Panc1 (cell line): ENCODE measurements at regions not wholly inside any gene's neighbourhood (a gene's known extent, or its start where the extent isn't known, plus 50 kb on each side); places are given as distances from the start of the nearest gene placed in this dataset.

Experiments
- ATAC-seq: fragments of 200-7000 bp; cut with Tn5 transposase; 2 replicates; pipeline ENCODE4 v1.9.1; 2020; ENCODE audit warnings: mild to moderate bottlenecking, moderate library complexity
- BruUV-seq: library from RNA; stranded (reverse); fragments of 400-500 nt; replicated peaks from 2 replicates; lab custom pipeline; 2021; lab: Mats Ljungman, UMichigan
- CTCF ChIA-PET: fragments of 300-600 bp; sonication (Branson Sonifier 250); formaldehyde crosslinking; loops from one replicate; lab custom pipeline; 2022; ENCODE audit warnings: antibody characterized with exemption; lab: Charles Lee
- POLR2A ChIA-PET: fragments of 300-600 bp; sonication (Branson Sonifier 250); formaldehyde crosslinking; loops from one replicate; lab custom pipeline; 2022; ENCODE audit warnings: antibody characterized with exemption; lab: Charles Lee
- DNase-seq: peaks from one replicate; pipeline ENCODE4 v3.0.0-alpha.2; 2010; ENCODE audit warnings: low read depth, low spot score
- H3K27ac ChIP-seq: 2 replicates; pipeline ENCODE4 v1.5.1; 2011; ENCODE audit warnings: mild to moderate bottlenecking, low read length, inconsistent platforms
- H3K27me3 ChIP-seq: fragments of 200-500 bp; sonication (Bioruptor generic); 2 replicates; pipeline ENCODE4 v1.6.0; 2014; ENCODE audit warnings: low read length, inconsistent platforms; ENCODE audit not compliant: control insufficient read depth, insufficient read depth
- H3K36me3 ChIP-seq: fragments of 200-500 bp; sonication (Bioruptor generic); 2 replicates; pipeline ENCODE4 v1.5.1; 2014; ENCODE audit warnings: inconsistent platforms, mild to moderate bottlenecking, low read length, moderate library complexity; ENCODE audit not compliant: control insufficient read depth, insufficient read depth
- H3K4me1 ChIP-seq: 2 replicates; pipeline ENCODE4 v1.5.1; 2011; ENCODE audit warnings: inconsistent platforms, mild to moderate bottlenecking, low read length, moderate library complexity; ENCODE audit not compliant: control insufficient read depth, insufficient read depth
- H3K4me3 ChIP-seq, 2 experiments: 2 replicates each; pipeline ENCODE4 v1.5.1; 2011 to 2012; ENCODE audit warnings: low read depth in 2 of 2, low read length in 2 of 2, mild to moderate bottlenecking in 2 of 2, inconsistent platforms in 1 of 2, moderate library complexity in 1 of 2
- H3K9me3 ChIP-seq: fragments of 200-500 bp; sonication (Bioruptor generic); 2 replicates; pipeline ENCODE4 v1.5.1; 2014; ENCODE audit warnings: low read depth, mild to moderate bottlenecking, inconsistent platforms, low read length, moderate library complexity; ENCODE audit not compliant: control insufficient read depth, insufficient read depth
- POLR2AphosphoS5 ChIP-seq: IDR thresholded peaks from 2 replicates; pipeline ENCODE4 v1.6.1; 2012; ENCODE audit warnings: mild to moderate bottlenecking, low read depth, low read length, moderate library complexity
- SIN3A ChIP-seq: IDR thresholded peaks from 2 replicates; pipeline ENCODE4 v1.6.1; 2012; ENCODE audit warnings: low read depth, mild to moderate bottlenecking, low read length, moderate library complexity, borderline replicate concordance; ENCODE audit not compliant: insufficient read depth
- TCF7L2 ChIP-seq: IDR thresholded peaks from 2 replicates; pipeline ENCODE4 v1.6.1; 2011; ENCODE audit warnings: mild to moderate bottlenecking, low read depth, low read length, inconsistent platforms
- in situ Hi-C: cut with HindIII; loops from 2 replicates; pipeline ENCODE4 v1.10.0; 2016; ENCODE audit warnings: low sequenced_read_pairs, low pct_unique_long_range_greater_than_20kb
- intact Hi-C: fragments of 100-400 bp; cut with micrococcal nuclease; formaldehyde crosslinking; loops from one replicate; pipeline ENCODE4 v1.10.0; 2022; ENCODE audit not compliant: unreplicated experiment
- TF ChIP-seq, protein P1 (sequence below), 2 experiments: IDR thresholded peaks; 2 replicates each; pipeline ENCODE4 v1.6.1; 2011 to 2012; ENCODE audit warnings: low read depth in 2 of 2, control low read depth in 1 of 2, low read length in 1 of 2, mild to moderate bottlenecking in 1 of 2, moderate library complexity in 1 of 2; ENCODE audit not compliant: insufficient read depth in 1 of 2
- TF ChIP-seq, protein P2 (sequence below): fragments of 450-650 bp; IDR thresholded peaks from 2 replicates; pipeline ENCODE4 v1.5.1; 2017; ENCODE audit warnings: mild to moderate bottlenecking

DNA sequence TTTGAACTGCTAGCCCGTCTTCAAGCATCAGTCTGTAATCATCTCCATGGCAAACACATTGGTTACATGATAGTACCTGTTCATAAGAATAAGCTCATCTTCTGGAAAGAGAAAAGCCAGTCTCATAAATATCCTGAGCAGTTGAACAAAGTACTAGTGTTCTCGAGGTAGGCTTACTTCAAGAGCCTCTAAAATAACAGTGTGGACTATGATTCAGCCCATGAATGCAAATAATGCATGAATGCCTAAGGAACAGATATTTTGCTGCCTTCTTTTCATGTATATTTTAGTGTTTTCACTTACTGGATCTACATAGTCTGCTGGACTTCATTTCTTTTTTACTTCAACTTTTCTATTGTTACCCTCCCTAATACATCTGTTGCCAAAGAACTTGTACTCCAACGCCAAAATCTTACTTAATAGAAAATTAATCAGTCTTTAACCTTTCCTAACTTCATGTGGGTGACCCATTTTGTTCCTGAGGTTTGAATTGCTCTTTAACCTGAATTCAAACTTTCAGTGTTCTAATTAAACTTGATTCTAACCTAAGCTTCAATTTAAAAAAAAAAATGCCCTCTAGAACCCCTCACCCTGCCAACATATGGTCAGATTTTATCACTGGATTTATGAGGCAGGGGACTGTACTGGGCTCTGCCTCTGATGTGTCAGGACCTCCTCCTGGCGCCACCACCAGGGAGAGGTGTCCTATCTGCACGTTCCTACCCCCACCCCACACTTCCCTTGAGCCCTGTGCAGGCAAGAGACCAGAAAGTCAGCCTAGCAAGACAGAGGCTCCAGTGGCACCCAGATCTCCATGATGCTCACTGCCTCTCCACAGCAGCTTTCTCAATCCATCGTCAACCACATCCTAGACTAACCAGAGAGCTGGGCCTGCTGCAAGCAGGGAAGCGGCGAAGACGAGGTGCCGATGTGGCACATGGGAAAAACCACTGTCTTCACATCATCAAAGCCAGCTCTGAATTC lies 264.7 kb upstream of the ID2 start:
- in situ Hi-C loops (no loop called here), intact Hi-C loops (no loop called here)
- Histone ChIP-seq H3K27ac (no peak overlapping the region), H3K9me3 (no peaks in the 10 kb centered on the region), H3K4me3 (no peak overlapping the region), H3K36me3 (no peaks in the 10 kb centered on the region), H3K4me1 (no peaks in the 10 kb centered on the region), H3K27me3 (0 out of 2 replicates have a peak, but pooled peaks cover 4% of the 10 kb centered on the region)
- ATAC-seq (no peak), DNase-seq (no peak)
- no peak for TF ChIP-seq POLR2AphosphoS5
- POLR2A ChIA-PET, result no interaction called here
- no TSS peak for BruUV-seq
- CTCF ChIA-PET, result interaction anchor here (0.5 kb wide), 1 partner anchor 18 kb away, joined by 7 read pairs; no protein-coding TSS in a partner anchor

DNA sequence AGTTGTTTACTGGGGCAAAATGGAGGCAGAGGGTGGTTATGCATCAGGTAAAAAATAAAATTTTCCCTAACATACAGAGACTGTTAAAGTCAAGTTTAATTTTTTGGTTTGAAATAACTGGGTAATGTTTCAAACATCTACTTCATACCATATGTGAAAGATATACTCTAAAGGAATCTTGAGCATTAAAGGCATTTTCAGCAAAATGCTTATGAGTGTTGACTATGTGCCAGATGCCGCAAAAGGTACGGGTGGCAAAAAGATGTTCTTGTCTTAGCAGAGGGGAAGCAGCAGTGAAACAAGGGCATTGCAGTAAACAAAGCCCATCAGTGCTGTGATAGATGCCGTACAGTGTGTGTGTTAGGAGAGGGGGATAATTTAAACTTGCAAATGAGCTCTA lies 263.1 kb upstream of the ID2 start:
- no TSS peak for BruUV-seq
- Histone ChIP-seq H3K27ac (no peak overlapping the region), H3K4me3 (no peak overlapping the region), H3K9me3 (no peaks in the 10 kb centered on the region), H3K36me3 (no peaks in the 10 kb centered on the region), H3K4me1 (no peaks in the 10 kb centered on the region), H3K27me3 (peaks cover 7% of the 10 kb centered on the region)
- no peak for ATAC-seq
- ChIA-PET POLR2A (no interaction called here), CTCF (no interaction called here)
- intact Hi-C loops (no loop called here), in situ Hi-C loops (no loop called here)
- TF ChIP-seq TCF7L2, result no peak
- TF ChIP-seq, protein P1, sequence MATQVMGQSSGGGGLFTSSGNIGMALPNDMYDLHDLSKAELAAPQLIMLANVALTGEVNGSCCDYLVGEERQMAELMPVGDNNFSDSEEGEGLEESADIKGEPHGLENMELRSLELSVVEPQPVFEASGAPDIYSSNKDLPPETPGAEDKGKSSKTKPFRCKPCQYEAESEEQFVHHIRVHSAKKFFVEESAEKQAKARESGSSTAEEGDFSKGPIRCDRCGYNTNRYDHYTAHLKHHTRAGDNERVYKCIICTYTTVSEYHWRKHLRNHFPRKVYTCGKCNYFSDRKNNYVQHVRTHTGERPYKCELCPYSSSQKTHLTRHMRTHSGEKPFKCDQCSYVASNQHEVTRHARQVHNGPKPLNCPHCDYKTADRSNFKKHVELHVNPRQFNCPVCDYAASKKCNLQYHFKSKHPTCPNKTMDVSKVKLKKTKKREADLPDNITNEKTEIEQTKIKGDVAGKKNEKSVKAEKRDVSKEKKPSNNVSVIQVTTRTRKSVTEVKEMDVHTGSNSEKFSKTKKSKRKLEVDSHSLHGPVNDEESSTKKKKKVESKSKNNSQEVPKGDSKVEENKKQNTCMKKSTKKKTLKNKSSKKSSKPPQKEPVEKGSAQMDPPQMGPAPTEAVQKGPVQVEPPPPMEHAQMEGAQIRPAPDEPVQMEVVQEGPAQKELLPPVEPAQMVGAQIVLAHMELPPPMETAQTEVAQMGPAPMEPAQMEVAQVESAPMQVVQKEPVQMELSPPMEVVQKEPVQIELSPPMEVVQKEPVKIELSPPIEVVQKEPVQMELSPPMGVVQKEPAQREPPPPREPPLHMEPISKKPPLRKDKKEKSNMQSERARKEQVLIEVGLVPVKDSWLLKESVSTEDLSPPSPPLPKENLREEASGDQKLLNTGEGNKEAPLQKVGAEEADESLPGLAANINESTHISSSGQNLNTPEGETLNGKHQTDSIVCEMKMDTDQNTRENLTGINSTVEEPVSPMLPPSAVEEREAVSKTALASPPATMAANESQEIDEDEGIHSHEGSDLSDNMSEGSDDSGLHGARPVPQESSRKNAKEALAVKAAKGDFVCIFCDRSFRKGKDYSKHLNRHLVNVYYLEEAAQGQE (IDR thresholded peaks at IDR 0.05; ENCODE audit: insufficient read depth in 1 of 2, low read depth in 2 of 2, low read length in 1 of 2), result no peak
- TF ChIP-seq SIN3A, result no peak
- TF ChIP-seq, protein P2, sequence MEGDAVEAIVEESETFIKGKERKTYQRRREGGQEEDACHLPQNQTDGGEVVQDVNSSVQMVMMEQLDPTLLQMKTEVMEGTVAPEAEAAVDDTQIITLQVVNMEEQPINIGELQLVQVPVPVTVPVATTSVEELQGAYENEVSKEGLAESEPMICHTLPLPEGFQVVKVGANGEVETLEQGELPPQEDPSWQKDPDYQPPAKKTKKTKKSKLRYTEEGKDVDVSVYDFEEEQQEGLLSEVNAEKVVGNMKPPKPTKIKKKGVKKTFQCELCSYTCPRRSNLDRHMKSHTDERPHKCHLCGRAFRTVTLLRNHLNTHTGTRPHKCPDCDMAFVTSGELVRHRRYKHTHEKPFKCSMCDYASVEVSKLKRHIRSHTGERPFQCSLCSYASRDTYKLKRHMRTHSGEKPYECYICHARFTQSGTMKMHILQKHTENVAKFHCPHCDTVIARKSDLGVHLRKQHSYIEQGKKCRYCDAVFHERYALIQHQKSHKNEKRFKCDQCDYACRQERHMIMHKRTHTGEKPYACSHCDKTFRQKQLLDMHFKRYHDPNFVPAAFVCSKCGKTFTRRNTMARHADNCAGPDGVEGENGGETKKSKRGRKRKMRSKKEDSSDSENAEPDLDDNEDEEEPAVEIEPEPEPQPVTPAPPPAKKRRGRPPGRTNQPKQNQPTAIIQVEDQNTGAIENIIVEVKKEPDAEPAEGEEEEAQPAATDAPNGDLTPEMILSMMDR, result no peak
- no peak for TF ChIP-seq POLR2AphosphoS5
- DNase-seq, result no peak
